Fibroblast of lung (primary cell): ENCODE measurements at regions not wholly inside any gene's neighbourhood (a gene's known extent, or its start where the extent isn't known, plus 50 kb on each side); places are given as distances from the start of the nearest gene placed in this dataset.

Experiments used
- CTCF ChIP-seq, 2 donors: IDR thresholded peaks in 1 of 2; conservative IDR thresholded peaks in 1 of 2; 1 replicate in 1 of 2; 2 replicates in 1 of 2; pipeline ENCODE4 v1.5.1; 2011 to 2012; ENCODE audit warnings: low read length in 2 of 2, control low read depth in 1 of 2, inconsistent platforms in 1 of 2, low read depth in 1 of 2, mild to moderate bottlenecking in 1 of 2
- EZH2 ChIP-seq: IDR thresholded peaks from 2 replicates; pipeline ENCODE4 v1.5.1; 2012; ENCODE audit warnings: low read length, control low read depth, mild to moderate bottlenecking; ENCODE audit errors: missing control alignments

GRCh38 chrX:131881194-131881593 is 141.9 kb upstream of the STK26 start:
- no peak for TF ChIP-seq CTCF (conservative IDR thresholded peaks at IDR 0.05 in 1 of 2, IDR thresholded peaks at IDR 0.05 in 1 of 2; ENCODE audit: low read depth in 1 of 2, low read length in 2 of 2)
- no peak for TF ChIP-seq EZH2
